Prostate gland (tissue), 2 donors: ENCODE measurements at regions not wholly inside any gene's neighbourhood (a gene's known extent, or its start where the extent isn't known, plus 50 kb on each side); places are given as distances from the start of the nearest gene placed in this dataset.

Experiments
- DNase-seq: peaks from one replicate; pipeline ENCODE4 v3.0.0-alpha.2; 2019; ENCODE audit warnings: low spot score
- H3K27ac ChIP-seq, 2 donors: fragments of 200-600 bp; sonication (generic); 2 replicates each; pipeline ENCODE4 v1.5.1; 2017 to 2019
- H3K27me3 ChIP-seq: fragments of 200-600 bp; sonication (generic); replicated peaks from 2 replicates; pipeline ENCODE4 v1.5.1; 2019; ENCODE audit not compliant: insufficient read depth
- H3K36me3 ChIP-seq, 2 donors: fragments of 200-600 bp; sonication (generic); 1 replicate in 1 of 2; 2 replicates in 1 of 2; pipeline versions ENCODE4 v1.5.1 to v1.8.1; 2017 to 2019
- H3K4me1 ChIP-seq: fragments of 200-600 bp; sonication (generic); replicated peaks from 2 replicates; pipeline ENCODE4 v1.5.1; 2019
- H3K4me3 ChIP-seq, 2 donors: fragments of 200-600 bp; sonication (generic); 2 replicates each; pipeline ENCODE4 v1.5.1; 2017 to 2019
- H3K9me3 ChIP-seq: fragments of 200-600 bp; sonication (generic); 2 replicates; pipeline ENCODE4 v1.5.1; 2017
- POLR2A ChIP-seq: fragments of 450-650 bp; IDR thresholded peaks from one replicate; pipeline ENCODE4 v1.6.1; 2016; ENCODE audit warnings: antibody characterized with exemption, mild to moderate bottlenecking
- POLR2AphosphoS5 ChIP-seq: sonication (generic); formaldehyde crosslinking; IDR thresholded peaks from one replicate; pipeline ENCODE4 v1.6.1; 2017; ENCODE audit warnings: antibody characterized with exemption
- WGBS: methylation state at CpG from one replicate; pipeline ENCODE4 v1.1.5; 2018; 5-methylcytosine and 5-hydroxymethylcytosine counted together
- intact Hi-C: fragments of 100-400 bp; cut with DNase I; formaldehyde crosslinking; loops from one replicate; pipeline ENCODE4 v1.14.2; 2022
- TF ChIP-seq, protein P1 (sequence below), 4 experiments: fragments of 200-600 bp in 2 of 4; fragments of 450-650 bp in 2 of 4; sonication (generic) in 2 of 4; IDR thresholded peaks; 1 replicate in 3 of 4; 2 replicates in 1 of 4; pipeline ENCODE4 v1.5.1; 2016 to 2019; ENCODE audit warnings: antibody characterized with exemption in 4 of 4, mild to moderate bottlenecking in 2 of 4, moderate library complexity in 2 of 4

DNA sequence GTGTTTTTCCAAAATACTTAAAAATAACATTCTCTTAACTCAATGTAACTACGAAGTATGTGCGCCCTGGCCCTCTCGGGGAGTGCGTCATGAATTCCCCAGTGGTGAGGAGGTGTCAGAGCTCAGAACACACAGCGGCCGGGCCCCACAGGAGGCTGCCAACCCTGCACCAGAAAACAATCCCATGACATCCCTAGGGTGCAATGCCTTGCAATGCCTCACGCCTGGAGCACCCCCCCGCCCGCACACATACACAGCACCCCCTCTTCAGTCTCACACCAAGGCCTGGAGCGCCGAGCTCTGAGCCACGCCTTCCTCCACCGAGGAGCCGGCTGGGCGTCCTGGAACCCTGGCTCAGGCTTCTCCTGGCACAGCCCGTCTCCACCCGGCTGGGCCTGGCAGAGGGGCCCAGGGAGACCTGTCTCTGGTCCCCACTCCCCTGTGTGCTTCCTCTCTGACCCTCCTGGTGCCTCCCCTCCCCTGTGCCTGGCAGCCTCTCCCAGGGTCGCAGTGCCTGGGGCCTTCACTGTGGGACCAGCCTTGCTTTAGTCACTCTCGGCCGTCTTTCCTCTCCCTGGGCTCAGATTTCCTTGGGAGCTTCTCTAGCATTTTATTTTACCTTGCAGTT lies 108.2 kb upstream of the ADRA2C start:
- H3K4me3 ChIP-seq: no peak overlapping the region
- no peak for DNase-seq
- peaks cover 9% of the 10 kb centered on the region for H3K27me3 ChIP-seq
- intact Hi-C loops: no loop called here
- no peaks in the 10 kb centered on the region for H3K4me1 ChIP-seq
- H3K36me3 ChIP-seq: no peaks in the 10 kb centered on the region
- peak overlapping the region; percentile 6 to 58 for H3K27ac ChIP-seq
- 35% methylated on average over 19 of the region's 20 CpGs for WGBS
- no peaks in the 10 kb centered on the region for H3K9me3 ChIP-seq
- peak; percentile 19 for TF ChIP-seq POLR2AphosphoS5
- TF ChIP-seq, protein P1, sequence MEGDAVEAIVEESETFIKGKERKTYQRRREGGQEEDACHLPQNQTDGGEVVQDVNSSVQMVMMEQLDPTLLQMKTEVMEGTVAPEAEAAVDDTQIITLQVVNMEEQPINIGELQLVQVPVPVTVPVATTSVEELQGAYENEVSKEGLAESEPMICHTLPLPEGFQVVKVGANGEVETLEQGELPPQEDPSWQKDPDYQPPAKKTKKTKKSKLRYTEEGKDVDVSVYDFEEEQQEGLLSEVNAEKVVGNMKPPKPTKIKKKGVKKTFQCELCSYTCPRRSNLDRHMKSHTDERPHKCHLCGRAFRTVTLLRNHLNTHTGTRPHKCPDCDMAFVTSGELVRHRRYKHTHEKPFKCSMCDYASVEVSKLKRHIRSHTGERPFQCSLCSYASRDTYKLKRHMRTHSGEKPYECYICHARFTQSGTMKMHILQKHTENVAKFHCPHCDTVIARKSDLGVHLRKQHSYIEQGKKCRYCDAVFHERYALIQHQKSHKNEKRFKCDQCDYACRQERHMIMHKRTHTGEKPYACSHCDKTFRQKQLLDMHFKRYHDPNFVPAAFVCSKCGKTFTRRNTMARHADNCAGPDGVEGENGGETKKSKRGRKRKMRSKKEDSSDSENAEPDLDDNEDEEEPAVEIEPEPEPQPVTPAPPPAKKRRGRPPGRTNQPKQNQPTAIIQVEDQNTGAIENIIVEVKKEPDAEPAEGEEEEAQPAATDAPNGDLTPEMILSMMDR (IDR thresholded peaks at IDR 0.05): no peak
- no peak for TF ChIP-seq POLR2A

DNA sequence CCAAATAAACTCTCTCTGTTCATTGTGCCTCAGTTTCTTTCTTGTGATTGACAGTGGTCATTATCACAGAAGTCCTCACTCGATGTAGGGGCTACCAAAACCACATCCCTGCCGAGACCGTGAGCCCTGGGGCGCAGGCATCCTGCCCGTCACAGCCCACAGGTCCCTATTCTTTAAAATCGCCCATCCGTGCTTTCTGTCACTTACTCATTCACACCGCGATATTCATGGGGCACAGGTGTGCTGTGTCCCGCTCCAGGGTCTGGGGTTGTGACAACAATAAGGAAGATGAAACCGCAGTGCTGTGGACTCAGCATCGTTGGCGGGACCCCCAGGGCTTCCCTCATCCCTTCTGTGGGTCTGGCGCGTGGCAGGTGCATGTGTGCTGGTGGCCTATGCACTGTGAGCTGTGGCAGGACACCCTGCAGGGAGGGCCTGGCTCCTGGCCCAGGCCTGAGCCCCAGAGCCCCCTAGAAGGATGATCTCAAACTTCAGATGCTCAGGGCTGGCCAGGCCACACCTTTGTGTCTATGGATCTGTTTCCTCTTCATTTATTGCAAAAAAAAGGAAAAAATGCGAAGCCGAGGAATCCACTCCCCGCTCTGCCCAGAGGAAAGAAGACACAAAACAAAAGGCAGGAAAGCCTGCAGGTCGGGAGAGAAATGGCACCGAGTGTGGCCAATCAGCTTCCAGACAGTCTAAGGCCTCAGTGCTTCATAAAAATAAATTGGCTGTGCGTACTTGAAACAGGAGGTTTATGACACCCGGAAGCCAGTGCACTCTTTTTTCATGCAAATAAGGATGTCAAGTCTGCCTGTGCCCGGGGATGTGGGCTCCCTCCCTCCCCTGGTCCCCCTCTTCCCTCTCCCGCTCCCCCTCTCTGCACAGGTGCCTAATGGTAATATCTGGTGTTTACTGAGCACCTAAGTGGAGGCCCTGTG lies 109.5 kb upstream of the ADRA2C start:
- no peak for TF ChIP-seq POLR2AphosphoS5
- TF ChIP-seq, protein P1 (IDR thresholded peaks at IDR 0.05): no peak
- TF ChIP-seq POLR2A: no peak
- 56% methylated on average over 24 of the region's 24 CpGs for WGBS
- H3K4me1 ChIP-seq: no peaks in the 10 kb centered on the region
- no peaks in the 10 kb centered on the region for H3K9me3 ChIP-seq
- DNase-seq: no peak
- no peak overlapping the region for H3K4me3 ChIP-seq
- intact Hi-C loops: no loop called here
- peak overlapping the region in 1 of 2 donors; percentile 58 for H3K27ac ChIP-seq
- no peaks in the 10 kb centered on the region for H3K36me3 ChIP-seq
- peaks cover 9% of the 10 kb centered on the region for H3K27me3 ChIP-seq

DNA sequence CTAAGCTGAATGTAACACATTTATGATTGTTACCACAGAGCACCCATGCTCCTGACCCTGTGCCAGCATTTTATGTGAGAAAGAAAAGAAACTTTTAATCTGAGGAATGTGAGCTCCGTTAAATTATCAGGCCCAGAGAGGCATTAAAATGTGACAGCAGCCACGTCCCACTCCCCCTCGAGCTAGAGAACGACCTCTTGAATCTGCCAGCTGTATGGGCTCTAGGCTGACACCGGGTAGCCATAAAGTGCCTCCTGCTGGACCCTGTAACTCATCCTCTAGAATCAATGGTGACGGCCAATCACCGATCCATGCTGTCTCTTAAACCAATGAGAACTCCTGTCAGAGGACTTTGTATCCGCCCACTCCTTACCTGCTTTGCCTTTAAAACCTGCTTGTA lies 110.2 kb upstream of the ADRA2C start:
- peak overlapping the region in 1 of 2 donors; percentile 58 for H3K27ac ChIP-seq

DNA sequence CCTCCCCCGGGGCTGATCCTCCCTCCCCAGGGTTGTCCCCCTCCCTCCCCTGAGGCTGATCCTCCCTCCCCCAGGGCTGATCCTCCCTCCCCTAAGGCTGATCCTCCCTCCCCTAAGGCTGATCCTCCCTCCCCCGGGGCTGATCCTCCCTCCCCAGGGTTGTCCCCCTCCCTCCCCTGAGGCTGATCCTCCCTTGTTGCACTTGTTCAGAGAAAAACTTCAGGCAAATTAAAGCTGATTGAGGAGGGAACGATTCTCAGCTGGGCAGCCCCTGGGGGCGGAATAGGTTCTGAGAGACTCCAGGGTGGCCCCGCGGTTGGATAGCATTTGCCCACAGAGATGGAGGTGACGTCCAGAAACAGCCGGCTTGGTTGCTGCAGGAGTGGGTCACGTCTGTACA lies 110.7 kb upstream of the ADRA2C start:
- intact Hi-C loops: no loop called here
- Histone ChIP-seq H3K36me3 (no peaks in the 10 kb centered on the region), H3K27me3 (peaks cover 13% of the 10 kb centered on the region), H3K4me3 (no peak overlapping the region), H3K9me3 (no peaks in the 10 kb centered on the region), H3K27ac (no peak overlapping the region), H3K4me1 (no peaks in the 10 kb centered on the region)
- TF ChIP-seq POLR2A (no peak), POLR2AphosphoS5 (no peak)
- TF ChIP-seq, protein P1 (IDR thresholded peaks at IDR 0.05): no peak
- WGBS: 27% methylated on average over 9 of the region's 9 CpGs
- no peak for DNase-seq

More for the DNA sequence above, 110.2 kb upstream of the ADRA2C start:
- TF ChIP-seq POLR2A: no peak
- peaks cover 11% of the 10 kb centered on the region for H3K27me3 ChIP-seq
- H3K4me1 ChIP-seq: no peaks in the 10 kb centered on the region
- 37% methylated on average over 8 of the region's 8 CpGs for WGBS
- no peak overlapping the region for H3K4me3 ChIP-seq
- H3K9me3 ChIP-seq: no peaks in the 10 kb centered on the region
- no peaks in the 10 kb centered on the region for H3K36me3 ChIP-seq
- intact Hi-C loops: no loop called here
- no peak for DNase-seq

- 86% methylated on average over 29 of the region's 30 CpGs for WGBS
- Histone ChIP-seq H3K9me3 (no peaks in the 10 kb centered on the region), H3K4me1 (no peaks in the 10 kb centered on the region), H3K27ac (no peak overlapping the region), H3K27me3 (peaks cover 6% of the 10 kb centered on the region), H3K4me3 (no peak overlapping the region), H3K36me3 (no peaks in the 10 kb centered on the region)
- intact Hi-C loops: no loop called here
- no peak for DNase-seq
- TF ChIP-seq, protein P1 (IDR thresholded peaks at IDR 0.05): no peak
- TF ChIP-seq POLR2A (no peak), POLR2AphosphoS5 (no peak)
Measured at GRCh38 chr4:3654036-3654807, 112.0 kb upstream of the ADRA2C start.
